HG02840 (cell line): ENCODE measurements at regions not wholly inside any gene's neighbourhood (a gene's known extent, or its start where the extent isn't known, plus 50 kb on each side); places are given as distances from the start of the nearest gene placed in this dataset.
"Not testable (repeated sequence)": the region's sequence is repeated elsewhere in the genome, so short reads cannot be mapped to it uniquely, and the experiment has no call there.

ENCODE experiments used
- ATAC-seq: cut with Tn5 transposase; IDR thresholded peaks from one replicate; pipeline ENCODE4 v1.9.1; 2021; ENCODE audit warnings: mild to moderate bottlenecking, moderate library complexity, moderate number of reproducible peaks; ENCODE audit not compliant: unreplicated experiment, low FRiP score

GRCh38 chr15:30688684-30689083 lies 62.8 kb downstream of the ARHGAP11B start:
- not testable (repeated sequence) for ATAC-seq

GRCh38 chr15:30690153-30690552 lies 64.2 kb downstream of the ARHGAP11B start:
- ATAC-seq, result not testable (repeated sequence)

DNA sequence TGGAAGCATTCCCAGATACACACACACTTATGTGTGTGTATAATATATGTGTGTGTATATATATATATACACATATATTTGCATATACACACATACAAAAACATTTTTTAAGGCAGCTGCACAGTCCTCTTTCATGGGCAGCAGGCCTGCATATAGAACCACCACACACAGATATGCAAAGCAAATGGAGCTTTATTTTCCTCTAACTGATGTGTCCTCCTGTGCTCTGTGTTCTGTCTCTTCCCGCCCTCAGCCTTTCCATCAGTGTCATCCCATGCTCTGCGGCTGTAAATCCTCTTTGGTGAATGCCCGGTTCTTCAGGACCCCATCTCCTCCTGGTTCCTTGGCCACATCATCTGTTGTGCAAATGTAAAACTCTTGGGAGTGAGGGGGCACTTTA lies 69.9 kb downstream of the ARHGAP11B start:
- not testable (repeated sequence) for ATAC-seq

DNA sequence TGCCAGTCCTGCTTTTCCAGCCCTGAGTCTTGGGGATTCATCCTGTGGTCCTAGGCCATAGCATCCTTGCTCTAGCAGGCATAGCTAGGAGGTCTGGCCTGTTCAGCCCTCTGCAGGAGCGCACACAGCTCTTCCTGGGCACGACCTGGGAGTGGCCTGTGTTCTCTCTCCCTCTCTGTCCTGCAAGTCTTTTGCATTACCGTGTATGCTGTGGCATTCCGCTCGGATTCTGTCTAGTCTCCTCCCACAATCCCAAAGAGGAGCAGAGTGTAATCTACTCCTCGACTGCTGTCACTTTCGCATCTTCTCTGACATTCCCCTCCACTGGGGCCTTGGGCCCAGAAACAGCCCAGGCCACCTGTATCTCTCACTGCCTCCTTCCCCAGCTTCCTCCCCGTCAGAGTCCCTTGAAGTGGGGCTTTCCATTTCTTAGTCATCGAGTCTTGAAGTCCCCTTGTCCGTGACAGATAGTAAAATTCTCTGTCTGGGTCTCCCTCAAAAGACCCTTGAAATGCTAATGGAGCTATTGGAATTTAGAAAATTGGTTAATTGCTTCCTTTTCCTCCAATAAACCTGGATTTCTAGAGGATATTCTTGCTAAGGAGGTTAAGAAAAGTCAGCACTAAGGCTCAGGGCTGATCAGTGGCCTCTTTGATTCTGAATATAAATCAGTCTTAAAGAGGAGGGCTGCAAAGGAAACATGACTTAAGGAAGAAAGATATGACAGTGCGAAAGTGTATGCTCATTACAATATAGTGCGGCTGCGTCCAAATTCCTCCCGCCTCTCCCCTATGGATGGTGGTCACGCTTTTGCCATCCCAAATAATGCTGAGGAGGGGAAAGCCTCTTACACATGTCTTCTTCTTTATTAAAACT lies 70.7 kb downstream of the ARHGAP11B start:
- ATAC-seq, result peak; percentile 70

- peak; percentile 54 for ATAC-seq
These were observed 71.4 kb downstream of the ARHGAP11B start for GRCh38 chr15:30697315-30697685.

DNA sequence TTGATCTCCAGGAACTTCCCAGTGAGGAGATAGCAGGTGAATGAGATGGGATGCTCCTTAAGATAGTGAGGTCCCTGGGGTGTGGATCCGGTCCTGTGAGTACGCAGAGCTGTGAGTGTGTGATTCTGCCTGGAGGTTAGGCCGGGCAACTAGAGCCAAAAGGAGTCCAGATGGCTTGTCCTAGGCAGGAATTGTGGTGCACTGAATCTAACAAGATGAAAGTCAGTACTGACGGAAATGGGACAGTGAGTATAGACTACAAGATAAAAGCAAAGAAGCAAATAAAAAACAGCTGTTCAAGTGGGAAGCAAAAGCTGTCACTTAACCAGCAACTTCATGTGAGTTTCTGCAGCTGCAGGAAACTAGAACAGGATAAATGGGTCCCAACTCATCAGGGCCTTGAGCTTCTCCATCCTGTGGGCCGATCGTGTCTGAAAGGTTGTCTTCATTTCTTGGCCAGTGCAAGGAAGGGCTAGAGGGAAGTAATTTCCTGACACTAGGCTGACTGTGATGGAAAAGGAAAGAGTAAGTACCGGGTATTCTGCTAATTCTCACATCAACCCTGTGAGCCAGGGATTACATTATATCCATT lies 74.2 kb downstream of the ARHGAP11B start:
- ATAC-seq, result not testable (repeated sequence)

GRCh38 chr15:30707976-30708685 lies 82.2 kb downstream of the ARHGAP11B start:
- ATAC-seq, result not testable (repeated sequence)

GRCh38 chr15:30708809-30709208 lies 82.9 kb downstream of the ARHGAP11B start:
- not testable (repeated sequence) for ATAC-seq

- ATAC-seq, result not testable (repeated sequence)
These were observed 92.2 kb downstream of the ARHGAP11B start for GRCh38 chr15:30718038-30718643.

- ATAC-seq, result not testable (repeated sequence)
These were observed 93.4 kb downstream of the ARHGAP11B start for GRCh38 chr15:30719363-30719762.

DNA sequence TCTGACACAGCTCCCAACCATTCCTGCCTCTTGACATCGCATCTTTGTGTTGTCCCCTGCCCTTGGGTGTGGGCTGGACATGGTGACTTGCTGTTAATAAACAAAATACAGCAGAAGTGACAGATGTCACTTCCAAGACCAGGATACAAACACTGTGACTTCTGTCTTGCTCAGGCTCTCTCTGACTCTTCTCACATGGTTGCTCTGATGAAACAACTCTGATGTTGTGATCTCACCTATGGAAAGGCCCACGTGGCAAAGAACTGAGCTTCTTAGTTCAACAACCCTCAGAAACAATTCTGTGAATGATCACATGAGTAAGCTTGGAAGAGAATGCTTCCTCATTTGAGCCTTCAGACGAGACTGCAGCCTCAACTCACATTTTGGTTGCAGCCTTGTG lies 94.9 kb downstream of the ARHGAP11B start:
- not testable (repeated sequence) for ATAC-seq

- ATAC-seq, result not testable (repeated sequence)
These were observed 95.6 kb downstream of the ARHGAP11B start for GRCh38 chr15:30721529-30721928.

- ATAC-seq, result not testable (repeated sequence)
These were observed 97.7 kb downstream of the ARHGAP11B start for GRCh38 chr15:30723540-30724175.

DNA sequence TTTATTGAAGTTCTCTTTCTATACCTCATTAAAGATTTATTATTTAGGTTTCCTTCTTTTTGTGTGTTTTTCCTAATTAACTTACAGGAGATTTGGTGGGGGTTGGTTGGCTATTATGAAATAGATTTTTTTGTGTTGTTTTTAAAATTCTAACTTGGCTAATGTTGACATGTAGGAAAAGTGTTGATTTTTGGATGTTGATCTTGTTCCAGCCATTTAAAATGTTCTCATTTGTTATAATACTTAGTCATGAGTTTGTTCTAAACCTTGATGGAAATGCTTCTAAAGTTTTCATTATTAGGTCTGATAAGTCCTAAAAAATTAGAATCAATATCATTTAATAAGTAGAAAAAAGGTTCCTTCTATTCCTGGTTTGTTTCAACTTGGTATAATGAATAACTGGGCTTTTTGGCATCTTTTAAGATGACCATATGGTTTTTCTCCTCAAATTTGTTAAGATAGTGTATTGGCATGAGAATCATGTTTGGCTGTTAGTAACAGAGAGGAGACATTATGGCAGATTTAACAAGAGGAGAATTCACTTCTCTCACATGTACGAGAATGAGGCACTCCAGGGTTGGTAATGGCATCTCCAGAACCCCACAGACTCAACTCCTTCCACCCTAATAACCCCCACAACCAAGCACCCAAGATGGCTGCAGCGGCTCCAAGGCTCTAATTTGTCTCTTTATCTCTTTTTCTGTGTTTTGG lies 104.1 kb downstream of the ARHGAP11B start:
- not testable (repeated sequence) for ATAC-seq

DNA sequence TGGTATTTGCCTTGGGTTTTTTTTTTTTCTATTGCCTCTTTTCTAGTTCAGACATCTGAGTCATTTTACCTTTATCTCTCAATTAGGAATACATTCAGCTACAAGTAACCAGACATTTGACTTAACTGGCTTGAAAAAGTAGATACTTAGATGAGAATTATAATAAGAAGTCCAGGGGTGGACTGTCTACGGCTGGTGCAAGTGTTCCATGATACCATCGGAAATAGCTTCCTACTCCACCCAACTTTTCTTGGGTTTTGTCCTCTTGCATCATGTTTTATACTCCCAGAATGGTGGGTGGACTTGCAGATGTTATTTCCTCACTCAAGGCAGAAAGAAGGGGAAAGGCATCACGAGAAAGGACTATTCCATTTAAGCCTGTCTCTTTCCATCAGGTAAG lies 104.7 kb downstream of the ARHGAP11B start:
- not testable (repeated sequence) for ATAC-seq

DNA sequence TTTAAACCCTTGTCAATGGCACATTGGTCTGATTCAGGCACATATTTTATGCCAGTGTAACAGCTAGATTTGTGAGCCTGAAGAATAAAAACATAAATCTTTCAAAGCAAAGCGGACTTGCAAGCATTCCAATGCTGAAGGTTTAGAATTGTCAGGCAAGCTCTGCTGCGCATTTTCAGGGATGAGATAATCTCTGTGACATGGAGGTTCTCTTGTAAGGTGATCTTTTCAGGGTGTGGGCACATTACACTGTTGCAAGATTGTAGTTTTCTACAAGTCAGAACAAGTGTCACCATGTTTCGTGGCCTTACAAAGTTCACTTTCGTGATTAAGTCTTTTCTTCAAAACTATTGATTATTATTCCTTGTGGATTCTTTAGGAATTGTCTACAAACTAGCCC lies 106.2 kb downstream of the ARHGAP11B start:
- not testable (repeated sequence) for ATAC-seq

DNA sequence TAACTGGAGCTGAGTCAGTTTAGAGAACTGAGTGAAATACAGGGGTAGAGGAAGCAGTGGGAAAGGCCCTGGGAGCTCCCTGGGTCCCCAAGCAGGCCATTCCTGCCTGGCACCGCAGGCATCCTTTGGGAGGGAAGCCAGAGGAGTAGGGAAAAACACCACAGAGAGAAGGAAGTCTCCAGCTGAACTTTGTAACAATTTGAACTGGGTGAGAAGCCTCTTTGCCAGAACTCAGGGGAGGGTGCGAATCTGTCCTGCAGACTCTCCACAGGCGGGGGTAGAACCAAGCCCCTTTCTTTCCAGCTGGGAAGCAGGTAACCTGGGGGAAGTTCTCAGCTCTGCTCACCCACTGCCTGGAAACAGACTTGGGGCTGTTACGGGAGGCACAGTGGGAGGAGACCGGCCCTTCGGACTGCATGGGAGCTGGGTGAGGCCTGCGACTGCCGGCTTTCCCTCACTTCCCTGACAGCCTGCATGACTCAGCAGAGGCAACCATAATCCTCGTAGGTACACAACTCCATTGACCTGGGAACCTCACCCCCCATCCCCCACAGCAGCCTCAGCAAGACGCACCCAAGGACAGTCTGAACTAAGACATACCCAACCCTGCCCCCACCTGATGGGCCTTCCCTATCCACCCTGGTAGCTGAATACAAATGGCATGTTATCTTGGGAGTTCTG lies 110.1 kb downstream of the ARHGAP11B start:
- not testable (repeated sequence) for ATAC-seq

DNA sequence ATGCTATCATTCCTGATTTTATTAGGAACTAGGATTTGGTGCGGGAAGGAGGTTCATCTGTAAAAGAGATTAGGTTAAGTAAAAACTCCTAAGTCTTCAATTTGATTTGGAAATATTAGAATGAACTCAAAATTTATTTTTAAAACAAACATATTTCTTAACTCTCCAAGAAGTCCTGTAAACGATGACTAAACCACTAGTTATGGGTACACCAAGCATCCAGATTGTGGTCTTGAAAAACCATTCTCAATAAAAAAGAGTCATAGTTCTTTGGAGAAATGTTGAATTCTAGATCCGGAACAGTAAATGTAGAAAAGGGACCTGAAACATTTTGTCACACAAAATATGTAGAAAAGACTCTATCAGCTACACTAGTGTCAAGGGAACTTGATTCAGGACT lies 116.9 kb downstream of the ARHGAP11B start:
- ATAC-seq, result not testable (repeated sequence)

GRCh38 chr15:30749048-30749447 lies 123.1 kb downstream of the ARHGAP11B start:
- ATAC-seq, result not testable (repeated sequence)
